ENCODE measurements at regions not wholly inside any gene's neighbourhood (a gene's known extent, or its start where the extent isn't known, plus 50 kb on each side); places are given as distances from the start of the nearest gene placed in this dataset.

DNA sequence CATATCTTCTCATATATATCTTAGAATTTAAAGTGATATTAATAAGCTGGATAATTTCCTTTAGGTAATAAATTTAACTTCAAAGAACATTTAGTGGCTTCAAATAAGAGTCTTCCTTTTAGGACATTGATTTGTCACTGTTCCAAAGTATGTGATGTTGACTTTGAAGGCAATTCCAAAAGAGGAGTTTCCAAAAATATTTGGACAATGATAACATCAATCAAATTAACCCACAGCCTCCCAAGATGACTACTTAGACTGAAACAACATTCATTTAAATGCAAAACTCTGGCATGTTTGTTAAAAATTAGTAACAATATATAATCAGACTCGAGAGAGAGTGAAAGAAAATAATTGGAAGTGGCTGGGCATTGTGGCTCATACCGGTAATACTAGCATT is 211.1 kb downstream of the OGFRL1 start:
- H3K9ac ChIP-seq (ENCODE audit: extremely low read depth, low read length, poor library complexity, severe bottlenecking), result no peak overlapping the region
- H3K4me1 ChIP-seq (ENCODE audit: control insufficient read depth, insufficient read depth, low read length), result no peaks in the 10 kb centered on the region
- Mint-ChIP-seq H3K36me3 (ENCODE audit: low read depth) (no peaks in the 10 kb centered on the region), H3K4me1 (peaks cover 7% of the 10 kb centered on the region), H3K27me3 (ENCODE audit: insufficient read depth) (no peaks in the 10 kb centered on the region), H3K27ac (peak overlapping the region; percentile 61), H3K9me3 (no peaks in the 10 kb centered on the region), H3K4me3 (no peak overlapping the region)
- TF ChIP-seq, protein P1, sequence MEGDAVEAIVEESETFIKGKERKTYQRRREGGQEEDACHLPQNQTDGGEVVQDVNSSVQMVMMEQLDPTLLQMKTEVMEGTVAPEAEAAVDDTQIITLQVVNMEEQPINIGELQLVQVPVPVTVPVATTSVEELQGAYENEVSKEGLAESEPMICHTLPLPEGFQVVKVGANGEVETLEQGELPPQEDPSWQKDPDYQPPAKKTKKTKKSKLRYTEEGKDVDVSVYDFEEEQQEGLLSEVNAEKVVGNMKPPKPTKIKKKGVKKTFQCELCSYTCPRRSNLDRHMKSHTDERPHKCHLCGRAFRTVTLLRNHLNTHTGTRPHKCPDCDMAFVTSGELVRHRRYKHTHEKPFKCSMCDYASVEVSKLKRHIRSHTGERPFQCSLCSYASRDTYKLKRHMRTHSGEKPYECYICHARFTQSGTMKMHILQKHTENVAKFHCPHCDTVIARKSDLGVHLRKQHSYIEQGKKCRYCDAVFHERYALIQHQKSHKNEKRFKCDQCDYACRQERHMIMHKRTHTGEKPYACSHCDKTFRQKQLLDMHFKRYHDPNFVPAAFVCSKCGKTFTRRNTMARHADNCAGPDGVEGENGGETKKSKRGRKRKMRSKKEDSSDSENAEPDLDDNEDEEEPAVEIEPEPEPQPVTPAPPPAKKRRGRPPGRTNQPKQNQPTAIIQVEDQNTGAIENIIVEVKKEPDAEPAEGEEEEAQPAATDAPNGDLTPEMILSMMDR (conservative IDR thresholded peaks at IDR 0.05), result no peak
- no peaks in the 10 kb centered on the region for H3K27me3 ChIP-seq (ENCODE audit: control insufficient read depth, insufficient read depth, low read length, poor library complexity, severe bottlenecking)
- no peak overlapping the region for H3K27ac ChIP-seq (ENCODE audit: low read depth, low read length)
- H3K36me3 ChIP-seq (ENCODE audit: control insufficient read depth, insufficient read depth, low read length), result no peaks in the 10 kb centered on the region
- no peak overlapping the region for H3K4me3 ChIP-seq (ENCODE audit: low read length)
- 90% methylated on average over 2 of the region's 2 CpGs; no CpG with 5 or more reads in 1 of the 2 experiments for WGBS, 2 experiments (ENCODE audit: insufficient coverage in 1 of 2, insufficient read length in 1 of 2)
- H3K9me3 ChIP-seq (ENCODE audit: control insufficient read depth, low read length), result no peaks in the 10 kb centered on the region
- no peak for DNase-seq

DNA sequence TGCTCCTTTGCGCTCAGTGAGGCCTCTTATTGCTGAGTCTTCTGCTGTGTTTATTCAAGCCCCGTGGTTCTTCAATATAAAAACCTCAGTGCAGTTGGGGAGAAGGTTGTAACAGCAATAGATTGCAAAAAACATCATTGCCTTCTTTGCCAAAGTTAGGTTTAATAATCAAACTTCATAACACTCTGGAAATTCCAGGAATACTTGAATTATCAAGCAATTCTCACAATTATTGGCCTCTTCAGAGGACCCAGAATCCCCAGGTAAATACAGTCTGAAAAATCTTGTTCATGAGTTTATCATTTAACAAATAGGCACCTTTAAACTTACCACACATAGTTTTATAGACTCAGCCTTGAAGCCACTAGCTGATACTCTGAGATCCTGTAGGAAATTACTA is 213.6 kb downstream of the OGFRL1 start:
- Histone ChIP-seq H3K4me1 (ENCODE audit: control insufficient read depth, insufficient read depth, low read length) (no peaks in the 10 kb centered on the region), H3K27ac (ENCODE audit: low read depth, low read length) (no peak overlapping the region), H3K9me3 (ENCODE audit: control insufficient read depth, low read length) (no peaks in the 10 kb centered on the region), H3K36me3 (ENCODE audit: control insufficient read depth, insufficient read depth, low read length) (no peaks in the 10 kb centered on the region), H3K4me3 (ENCODE audit: low read length) (no peak overlapping the region), H3K9ac (ENCODE audit: extremely low read depth, low read length, poor library complexity, severe bottlenecking) (no peak overlapping the region), H3K27me3 (ENCODE audit: control insufficient read depth, insufficient read depth, low read length, poor library complexity, severe bottlenecking) (no peaks in the 10 kb centered on the region)
- Mint-ChIP-seq H3K27ac (no peak overlapping the region), H3K4me1 (peaks cover 7% of the 10 kb centered on the region), H3K36me3 (ENCODE audit: low read depth) (no peaks in the 10 kb centered on the region), H3K4me3 (no peak overlapping the region), H3K27me3 (ENCODE audit: insufficient read depth) (no peaks in the 10 kb centered on the region), H3K9me3 (no peaks in the 10 kb centered on the region)
- DNase-seq, result no peak
- TF ChIP-seq, protein P1 (conservative IDR thresholded peaks at IDR 0.05), result no peak
- WGBS, 2 experiments (ENCODE audit: insufficient coverage in 1 of 2, insufficient read length in 1 of 2), result 92% methylated on average over 2 of the region's 2 CpGs; no CpG with 5 or more reads in 1 of the 2 experiments

DNA sequence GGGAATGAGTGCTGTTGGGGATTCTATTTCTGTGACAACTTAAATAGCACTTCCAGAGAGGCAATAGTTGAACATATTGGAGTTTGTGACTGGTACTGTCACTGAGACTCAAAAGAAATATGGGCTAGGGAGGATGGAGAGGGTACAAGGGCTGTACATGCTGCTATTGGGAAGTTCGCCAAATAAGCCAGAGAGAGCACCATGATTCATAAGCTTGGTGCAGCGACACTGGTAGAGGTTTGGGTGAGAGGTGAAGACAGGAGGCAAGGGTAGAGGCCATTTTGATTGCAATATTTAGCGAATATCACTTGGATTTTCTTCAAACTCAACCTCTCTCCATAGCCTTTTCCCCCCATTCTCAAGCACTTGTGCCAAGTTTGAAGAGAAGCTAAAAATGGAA is 214.3 kb downstream of the OGFRL1 start:
- no peaks in the 10 kb centered on the region for H3K27me3 ChIP-seq (ENCODE audit: control insufficient read depth, insufficient read depth, low read length, poor library complexity, severe bottlenecking)
- DNase-seq, result no peak
- no peaks in the 10 kb centered on the region for H3K4me1 ChIP-seq (ENCODE audit: control insufficient read depth, insufficient read depth, low read length)
- Mint-ChIP-seq H3K4me1 (peaks cover 7% of the 10 kb centered on the region), H3K36me3 (ENCODE audit: low read depth) (no peaks in the 10 kb centered on the region), H3K27ac (no peak overlapping the region), H3K27me3 (ENCODE audit: insufficient read depth) (no peaks in the 10 kb centered on the region), H3K4me3 (no peak overlapping the region), H3K9me3 (no peaks in the 10 kb centered on the region)
- WGBS, 2 experiments (ENCODE audit: insufficient coverage in 1 of 2, insufficient read length in 1 of 2), result 85 to 100% methylated on average over 1 to 3 of the region's 3 CpGs
- TF ChIP-seq, protein P1 (conservative IDR thresholded peaks at IDR 0.05), result no peak
- no peak overlapping the region for H3K4me3 ChIP-seq (ENCODE audit: low read length)
- no peaks in the 10 kb centered on the region for H3K36me3 ChIP-seq (ENCODE audit: control insufficient read depth, insufficient read depth, low read length)
- H3K27ac ChIP-seq (ENCODE audit: low read depth, low read length), result no peak overlapping the region
- no peak overlapping the region for H3K9ac ChIP-seq (ENCODE audit: extremely low read depth, low read length, poor library complexity, severe bottlenecking)
- H3K9me3 ChIP-seq (ENCODE audit: control insufficient read depth, low read length), result no peaks in the 10 kb centered on the region
